ENCODE measurements at regions not wholly inside any gene's neighbourhood (a gene's known extent, or its start where the extent isn't known, plus 50 kb on each side); places are given as distances from the start of the nearest gene placed in this dataset.
"Not testable (repeated sequence)": the region's sequence is repeated elsewhere in the genome, so short reads cannot be mapped to it uniquely, and the experiment has no call there.

DNA sequence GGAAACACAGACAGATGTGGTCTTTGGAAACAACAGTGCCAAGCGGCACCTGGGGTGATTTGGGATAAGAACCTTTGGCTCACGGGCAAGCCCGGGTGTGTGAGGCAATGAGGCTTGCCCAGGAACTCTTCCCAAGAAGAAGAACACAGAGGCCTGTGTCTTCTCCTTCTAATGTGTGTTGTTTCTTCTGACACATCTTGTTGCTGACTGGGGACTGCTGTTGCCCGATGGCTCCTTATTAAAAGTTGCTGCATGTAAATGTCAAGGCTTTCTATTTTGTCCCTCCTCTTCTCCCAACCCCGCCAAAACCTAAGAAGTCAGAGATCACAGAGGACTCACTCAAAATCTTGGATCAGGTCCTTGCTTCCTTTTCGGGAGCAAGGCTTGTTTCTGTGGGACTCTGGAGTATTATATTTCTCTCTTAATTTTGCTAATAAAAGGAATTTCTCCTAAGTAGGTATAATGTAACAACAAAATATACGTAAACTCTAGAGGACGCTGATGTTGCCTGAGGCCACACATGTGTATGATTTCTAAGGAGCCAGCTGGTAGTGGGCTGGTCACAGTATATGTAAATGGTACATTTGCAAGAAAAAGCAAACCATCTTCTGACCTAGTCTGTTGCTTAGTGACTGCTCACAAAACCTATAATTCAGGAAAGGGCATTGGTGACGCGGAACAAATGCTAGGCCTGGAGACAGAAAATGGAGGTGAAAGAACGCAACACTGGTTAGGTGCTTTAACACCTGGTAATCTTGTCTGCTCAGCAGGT, 232.5 kb downstream of the GADD45G start:
- no peak for DNase-seq (ENCODE audit: low read depth, low spot score)

GRCh38 chr9:89837934-89838310, 233.1 kb downstream of the GADD45G start:
- no peak for DNase-seq (ENCODE audit: low read depth, low spot score)

- no peak for DNase-seq (ENCODE audit: low read depth, low spot score)
These were observed 233.8 kb downstream of the GADD45G start for GRCh38 chr9:89838621-89839020.

DNA sequence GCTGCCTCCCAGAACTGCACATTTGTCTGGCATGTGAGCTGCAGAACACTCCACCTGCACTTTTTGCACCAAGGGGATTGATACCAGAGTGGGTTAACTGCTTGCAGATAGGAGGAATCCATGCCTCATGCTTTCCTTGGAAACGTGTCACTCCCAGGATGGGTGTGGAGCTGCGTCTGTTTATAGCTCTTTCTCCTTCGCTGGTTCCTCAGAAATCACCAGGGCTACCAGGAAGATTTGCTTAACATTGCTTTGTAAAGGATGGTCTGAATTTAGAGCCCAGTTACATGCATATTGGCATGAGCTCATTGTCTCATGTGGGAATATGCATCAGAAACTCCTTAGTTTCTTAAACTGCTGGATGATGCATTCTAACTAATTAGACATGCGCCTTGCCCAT, 234.6 kb downstream of the GADD45G start:
- DNase-seq (ENCODE audit: low read depth, low spot score): no peak

DNA sequence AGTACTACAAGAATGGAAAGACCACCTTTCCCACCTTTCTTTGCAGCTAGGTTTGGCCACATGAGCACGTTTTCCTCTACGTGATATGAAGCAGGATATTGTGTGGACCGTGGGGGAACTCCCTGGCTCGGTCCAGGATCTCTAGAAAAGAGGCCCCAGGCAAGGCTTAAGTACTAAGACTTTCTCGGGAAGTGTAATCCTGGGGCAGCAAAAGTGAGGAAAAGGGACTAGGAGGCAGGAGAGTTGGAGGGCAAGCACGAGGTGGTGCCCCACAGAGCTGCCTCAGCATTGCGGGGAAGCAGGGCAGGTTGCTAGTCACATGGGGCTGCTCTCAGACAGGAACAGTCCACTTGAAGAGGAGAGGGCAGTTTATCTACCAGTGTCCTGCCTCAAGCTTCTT, 235.1 kb downstream of the GADD45G start:
- DNase-seq (ENCODE audit: low read depth, low spot score): no peak

DNA sequence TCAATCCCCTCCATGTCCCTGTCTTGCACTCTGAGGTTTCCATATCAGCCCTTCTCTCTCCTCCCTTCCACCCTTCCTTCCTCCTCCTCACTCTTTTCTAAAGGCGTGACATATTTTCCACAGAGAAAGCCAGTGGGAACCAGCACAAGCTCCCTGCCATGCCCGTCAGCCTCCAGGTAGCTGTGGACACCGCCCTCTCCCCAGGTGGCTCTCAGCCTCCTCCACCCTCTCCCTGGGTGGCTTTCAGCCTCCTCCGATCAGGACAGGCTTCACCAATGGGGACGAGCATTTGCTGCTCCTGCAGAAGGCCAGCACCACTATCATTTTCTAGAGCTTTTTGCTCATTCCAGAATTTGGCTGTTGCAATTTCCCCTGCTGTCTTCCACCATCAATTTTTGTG, 236.6 kb downstream of the GADD45G start:
- no peak for DNase-seq (ENCODE audit: low read depth, low spot score)

- no peak for DNase-seq (ENCODE audit: low read depth, low spot score)
These were observed 237.5 kb downstream of the GADD45G start for GRCh38 chr9:89842267-89842768.

- no peak for DNase-seq (ENCODE audit: low read depth, low spot score)
These were observed 238.3 kb downstream of the GADD45G start for GRCh38 chr9:89843074-89843473.

DNA sequence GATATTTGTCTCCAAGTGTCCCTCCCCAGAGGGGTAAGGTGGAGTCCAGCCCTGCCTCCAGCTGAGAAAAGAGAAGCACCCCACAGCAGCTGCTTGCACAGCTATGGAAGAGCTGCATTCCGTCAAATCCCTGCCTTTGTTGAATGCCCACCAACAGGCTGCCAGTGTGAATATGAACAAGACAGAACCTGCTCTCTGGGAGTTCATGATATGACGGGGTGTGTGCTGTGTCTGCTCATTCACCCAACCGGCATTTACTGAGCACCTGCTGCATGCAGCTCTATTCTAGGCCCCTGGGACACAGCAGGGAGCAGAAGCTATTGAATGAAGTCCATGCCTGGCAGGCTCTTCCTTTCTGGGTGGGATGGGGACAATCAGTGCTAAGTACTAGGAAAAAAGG, 238.8 kb downstream of the GADD45G start:
- no peak for DNase-seq (ENCODE audit: low read depth, low spot score)

GRCh38 chr9:89844075-89844474, 239.3 kb downstream of the GADD45G start:
- no peak for DNase-seq (ENCODE audit: low read depth, low spot score)

DNA sequence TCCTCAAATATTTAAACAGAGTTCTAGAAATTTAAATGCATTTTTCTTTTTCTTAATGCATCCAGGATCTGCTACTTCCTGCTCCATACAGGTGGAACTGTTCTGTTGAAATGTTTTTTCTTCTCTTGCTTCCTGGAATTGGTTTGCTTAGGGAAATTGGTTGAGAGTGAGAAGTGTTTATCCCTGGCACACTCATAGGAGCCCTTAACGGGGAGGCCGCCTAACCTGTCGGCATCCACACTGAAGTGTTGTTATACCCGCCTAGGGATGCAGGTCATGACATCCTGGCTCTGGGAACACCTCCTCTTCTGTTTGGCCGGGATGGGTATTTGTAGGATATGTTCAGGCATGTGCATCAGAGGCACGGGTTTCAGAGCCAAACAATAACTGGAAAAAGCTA, 239.7 kb downstream of the GADD45G start:
- no peak for DNase-seq (ENCODE audit: low read depth, low spot score)

DNA sequence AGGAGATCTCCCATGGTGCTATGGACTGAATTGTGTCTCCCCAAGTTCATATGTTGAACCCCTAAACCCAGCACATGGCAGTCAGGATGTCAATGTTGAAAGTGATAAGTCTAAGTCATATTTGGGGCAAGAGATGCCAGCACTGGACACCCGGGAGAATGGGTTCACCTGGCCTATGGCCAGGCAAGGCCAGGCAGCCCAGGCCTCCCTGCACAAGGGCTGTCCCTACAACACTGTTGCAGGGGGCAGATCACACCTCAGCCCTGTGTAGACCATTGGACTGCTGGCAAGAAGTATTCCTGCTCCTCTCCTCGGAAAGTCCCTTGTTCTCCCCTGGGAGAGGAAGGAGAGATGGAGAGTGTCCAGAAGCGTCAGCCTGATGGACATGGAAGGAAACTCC, 240.5 kb downstream of the GADD45G start:
- no peak for DNase-seq (ENCODE audit: low read depth, low spot score)

DNA sequence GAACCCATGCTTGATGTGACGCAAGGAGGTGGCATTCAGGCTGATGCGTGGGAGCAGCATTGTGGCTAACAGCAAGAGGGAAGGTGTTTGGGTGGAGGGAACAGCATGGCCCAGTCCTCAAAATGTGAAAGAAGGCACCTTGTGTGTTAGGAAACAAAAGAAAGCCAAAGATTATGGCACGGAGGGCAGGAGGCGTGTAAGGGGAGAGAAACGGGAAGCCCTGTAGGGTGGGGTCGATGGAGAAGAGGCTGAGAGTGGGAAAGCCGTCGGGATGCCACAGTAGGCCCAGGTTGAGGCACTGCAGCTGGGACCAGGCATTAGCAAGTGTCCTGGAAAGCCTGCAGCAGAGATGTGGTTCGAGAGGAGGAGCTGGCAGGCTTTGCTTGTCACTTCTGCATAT, 241.1 kb downstream of the GADD45G start:
- no peak for DNase-seq (ENCODE audit: low read depth, low spot score)

GRCh38 chr9:89848060-89849040, 243.5 kb downstream of the GADD45G start:
- DNase-seq (ENCODE audit: low read depth, low spot score): no peak

GRCh38 chr9:89849096-89849495, 244.3 kb downstream of the GADD45G start:
- DNase-seq (ENCODE audit: low read depth, low spot score): no peak

GRCh38 chr9:89850153-89850552, 245.3 kb downstream of the GADD45G start:
- no peak for DNase-seq (ENCODE audit: low read depth, low spot score)

- DNase-seq (ENCODE audit: low read depth, low spot score): no peak
These were observed 246.0 kb downstream of the GADD45G start for GRCh38 chr9:89850631-89851325.

DNA sequence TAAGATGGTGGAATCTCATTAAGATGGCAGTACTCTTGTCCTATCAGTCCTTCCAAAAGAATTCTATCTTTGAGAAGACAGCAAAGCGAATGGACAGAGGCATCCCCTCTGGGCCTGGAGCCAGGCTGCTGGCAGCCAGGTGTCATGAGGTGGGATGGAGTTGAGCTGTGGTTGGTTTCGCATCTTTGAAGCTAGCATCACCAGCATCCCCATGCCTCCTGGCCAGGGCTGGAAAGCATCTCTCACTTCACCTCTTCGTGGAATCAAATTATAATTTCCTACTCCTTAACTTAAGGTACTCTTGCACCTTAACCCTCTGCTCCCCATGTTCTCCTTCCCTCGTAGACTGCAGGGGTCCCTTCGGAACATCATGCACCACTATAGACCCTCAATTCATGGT, 248.3 kb downstream of the GADD45G start:
- DNase-seq (ENCODE audit: low read depth, low spot score): no peak

- DNase-seq (ENCODE audit: low read depth, low spot score): no peak
These were observed 249.1 kb downstream of the GADD45G start for GRCh38 chr9:89853931-89854330.

DNA sequence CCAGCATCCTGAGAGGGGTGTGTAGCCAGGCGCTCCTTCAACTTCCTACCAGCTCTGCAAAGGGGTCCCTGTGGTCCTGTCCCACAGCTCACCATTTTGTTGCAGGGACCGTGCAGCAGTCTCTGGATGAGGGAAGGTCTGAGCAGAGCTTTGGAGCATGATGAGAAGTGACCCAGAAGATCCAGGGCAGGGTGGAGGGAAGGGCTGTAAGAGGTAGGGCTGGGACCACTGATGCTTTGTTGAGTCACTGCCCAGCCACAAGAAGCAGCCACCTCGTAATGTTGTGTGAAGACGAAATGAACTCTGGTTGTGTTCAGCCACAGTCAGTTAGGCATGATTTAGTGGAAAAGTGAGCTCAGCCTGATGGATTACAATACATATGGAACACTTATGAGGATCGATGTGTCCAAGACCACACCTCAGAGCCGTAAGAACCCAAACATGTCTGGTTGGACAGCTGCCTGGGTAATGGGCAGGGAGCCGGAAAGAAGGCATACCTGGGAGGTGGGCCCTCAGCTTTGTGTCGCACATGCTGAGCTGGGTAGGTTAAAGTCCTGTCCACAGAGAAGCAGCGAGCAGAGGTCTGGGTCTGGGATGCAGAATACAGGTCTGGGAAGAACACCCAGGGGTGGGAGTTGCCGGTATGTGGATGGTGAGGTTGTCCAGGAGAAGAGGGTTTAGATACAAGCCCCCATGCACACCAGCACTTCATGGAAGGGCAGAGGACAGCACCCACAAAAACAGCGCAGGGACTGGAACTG, 250.1 kb downstream of the GADD45G start:
- DNase-seq (ENCODE audit: low read depth, low spot score): no peak

DNA sequence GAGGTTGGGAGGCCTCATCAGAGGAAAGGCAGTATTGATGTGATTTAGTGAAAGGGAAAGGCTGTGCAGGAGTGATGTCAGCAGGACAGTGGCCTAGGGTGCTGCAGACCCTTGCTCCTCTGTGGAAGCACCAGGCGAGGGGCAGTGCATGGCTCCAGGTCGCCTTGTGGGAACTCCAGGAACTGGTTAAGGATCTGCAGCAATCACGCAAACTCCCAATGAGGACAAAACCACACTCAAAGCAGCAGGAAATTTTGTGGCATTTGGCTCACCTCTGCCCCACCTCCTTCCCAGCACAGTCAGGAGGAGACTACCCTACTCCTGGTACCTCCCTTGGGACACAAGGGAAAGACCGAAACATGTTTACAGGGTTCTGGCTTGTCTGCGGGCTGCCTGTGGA, 251.5 kb downstream of the GADD45G start:
- DNase-seq (ENCODE audit: low read depth, low spot score): not testable (repeated sequence)
